ENCODE measurements at regions not wholly inside any gene's neighbourhood (a gene's known extent, or its start where the extent isn't known, plus 50 kb on each side); places are given as distances from the start of the nearest gene placed in this dataset.

DNA sequence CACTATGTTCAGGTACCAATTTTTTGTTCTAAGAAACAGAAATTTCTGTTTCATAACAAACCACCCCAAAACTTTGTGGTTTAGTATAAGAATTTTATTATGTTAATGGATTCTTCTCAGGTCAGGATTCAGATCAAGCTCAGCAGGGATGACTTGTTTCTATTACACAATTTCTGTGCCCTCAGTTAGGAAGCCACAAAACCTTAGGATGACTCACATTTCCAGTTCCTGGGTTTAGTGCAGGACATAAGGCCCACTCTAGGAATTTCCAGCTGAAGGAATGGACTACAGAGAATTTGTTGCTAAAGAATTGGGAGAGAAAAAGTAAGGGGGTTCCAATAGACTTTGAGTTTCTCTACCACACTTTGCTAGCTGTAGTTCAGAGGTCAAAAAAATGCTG is 629.3 kb downstream of the ANXA1 start:
- no peak overlapping the region for H3K4me3 ChIP-seq (ENCODE audit: low read depth, low read length)
- POLR2A ChIA-PET, result no interaction called here
- no peak for DNase-seq (ENCODE audit: low read depth, low spot score)
- CTCF ChIA-PET, result no interaction called here
- TF ChIP-seq CTCF (IDR thresholded peaks at IDR 0.05; ENCODE audit: insufficient read depth, low read length, missing control alignments), result no peak

DNA sequence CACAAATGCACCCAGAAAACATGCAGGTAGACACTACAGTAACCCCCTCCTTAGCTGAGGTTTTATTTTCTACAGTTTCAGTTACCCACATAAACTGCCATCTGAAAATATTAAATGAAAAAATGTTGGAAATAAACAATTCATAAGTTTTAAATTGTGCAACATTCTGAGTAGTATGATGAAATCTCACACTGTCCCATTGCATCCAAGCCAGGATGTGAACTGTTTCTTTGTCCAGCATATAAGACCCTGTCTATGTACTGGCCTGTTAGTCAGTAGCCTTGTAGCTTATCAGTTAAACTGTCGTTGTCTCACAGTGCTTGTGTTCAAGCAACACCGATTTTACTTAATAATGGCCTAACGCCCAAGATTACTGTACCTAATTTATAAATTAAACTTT is 630.5 kb downstream of the ANXA1 start:
- DNase-seq (ENCODE audit: low read depth, low spot score), result no peak
- POLR2A ChIA-PET, result no interaction called here
- H3K4me3 ChIP-seq (ENCODE audit: low read depth, low read length), result no peak overlapping the region
- no peak for TF ChIP-seq CTCF (IDR thresholded peaks at IDR 0.05; ENCODE audit: insufficient read depth, low read length, missing control alignments)
- CTCF ChIA-PET, result no interaction called here

DNA sequence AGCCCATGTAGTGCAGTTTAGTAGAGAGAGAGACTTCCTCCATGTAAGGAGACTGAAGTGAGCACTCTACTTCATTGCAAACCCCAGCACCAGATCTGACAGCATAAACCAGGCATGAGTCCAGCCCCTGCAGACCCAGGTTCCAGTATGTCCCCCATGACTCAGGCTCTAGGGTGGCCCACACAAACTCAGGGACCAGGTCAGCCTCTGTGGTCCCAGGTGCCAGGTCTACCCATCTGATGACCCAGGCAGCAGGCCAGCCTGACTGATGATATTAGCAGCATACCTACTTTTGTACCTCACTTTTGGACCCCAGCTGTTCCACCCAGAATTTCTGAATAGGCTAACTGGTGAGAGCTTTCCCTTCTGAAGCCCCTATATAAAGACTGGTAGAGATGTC is 647.8 kb downstream of the ANXA1 start:
- CTCF ChIA-PET, result no interaction called here
- no peak for DNase-seq (ENCODE audit: low read depth, low spot score)
- no peak for TF ChIP-seq CTCF (IDR thresholded peaks at IDR 0.05; ENCODE audit: insufficient read depth, low read length, missing control alignments)

DNA sequence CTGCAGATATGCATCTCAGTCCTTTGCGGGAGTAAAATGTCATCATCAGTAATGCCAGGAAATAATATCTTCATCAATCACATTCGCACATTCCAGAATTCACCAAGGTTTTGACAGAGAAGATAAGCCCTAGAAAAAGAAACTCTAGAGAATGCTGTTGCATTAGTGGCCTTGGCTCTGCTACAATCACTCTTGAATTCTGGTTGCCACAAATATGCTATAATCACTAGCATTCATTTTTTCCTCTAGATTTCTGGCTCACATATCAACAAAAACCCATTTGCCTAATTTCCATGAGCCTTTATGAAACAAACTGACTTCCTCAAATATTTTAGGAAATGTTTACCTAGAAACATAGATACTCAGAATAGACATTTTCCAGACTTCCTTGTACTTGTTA is 653.4 kb downstream of the ANXA1 start:
- H3K4me3 ChIP-seq (ENCODE audit: low read depth, low read length), result no peak overlapping the region
- ChIA-PET POLR2A (no interaction called here), CTCF (no interaction called here)
- DNase-seq (ENCODE audit: low read depth, low spot score), result no peak
- no peak for TF ChIP-seq CTCF (IDR thresholded peaks at IDR 0.05; ENCODE audit: insufficient read depth, low read length, missing control alignments)

More for the DNA sequence above, 647.8 kb downstream of the ANXA1 start:
- POLR2A ChIA-PET, result no interaction called here
- no peak overlapping the region for H3K4me3 ChIP-seq (ENCODE audit: low read depth, low read length)

DNA sequence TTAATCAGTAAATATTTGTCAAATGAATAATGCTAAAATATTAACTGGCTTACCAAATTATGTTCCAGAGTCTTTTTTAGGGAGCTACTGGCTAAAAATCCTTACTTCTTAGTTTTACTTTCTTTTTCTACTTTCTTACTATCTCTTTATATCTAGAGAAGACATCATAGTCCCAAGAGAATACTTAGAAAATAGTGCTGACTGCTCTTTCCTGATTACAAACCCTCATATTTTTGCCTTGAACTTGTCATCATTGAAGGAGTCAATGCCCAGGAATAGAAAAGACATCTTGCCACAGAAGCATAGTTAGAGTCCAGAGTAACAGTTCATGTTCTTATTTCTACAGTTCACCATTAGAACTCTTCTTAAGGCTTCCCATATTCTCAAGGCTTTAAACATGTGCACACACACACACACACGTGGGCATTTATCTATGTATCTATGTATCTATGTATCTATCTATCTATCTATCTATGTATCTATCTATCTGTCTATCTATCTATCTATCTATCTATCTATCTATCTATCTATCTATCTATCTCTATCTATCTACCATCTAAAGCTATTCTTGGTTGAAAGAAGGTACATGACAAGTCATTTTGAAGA is 654.3 kb downstream of the ANXA1 start:
- ChIA-PET CTCF (no interaction called here), POLR2A (no interaction called here)
- no peak for DNase-seq (ENCODE audit: low read depth, low spot score)
- no peak overlapping the region for H3K4me3 ChIP-seq (ENCODE audit: low read depth, low read length)
- no peak for TF ChIP-seq CTCF (IDR thresholded peaks at IDR 0.05; ENCODE audit: insufficient read depth, low read length, missing control alignments)

DNA sequence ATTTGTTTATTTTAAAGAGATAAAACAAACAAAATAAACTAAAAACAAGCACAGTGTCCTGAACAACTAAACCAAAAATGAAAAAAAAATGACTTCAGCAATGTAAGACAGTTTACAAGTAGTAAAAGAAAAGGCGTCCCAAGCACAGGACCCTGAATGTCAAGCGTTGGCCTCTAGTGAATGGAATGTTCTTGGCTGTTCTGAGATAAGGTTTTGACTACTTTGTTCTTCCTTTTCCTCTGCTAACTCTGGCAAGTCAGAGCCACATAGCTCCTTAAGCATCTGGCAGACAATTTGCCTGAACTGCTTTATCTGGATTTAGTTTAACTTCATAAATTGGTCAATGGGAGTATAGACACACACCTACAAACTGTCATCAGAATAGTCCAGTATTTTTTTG is 655.2 kb downstream of the ANXA1 start:
- no peak for DNase-seq (ENCODE audit: low read depth, low spot score)
- ChIA-PET CTCF (no interaction called here), POLR2A (no interaction called here)
- no peak for TF ChIP-seq CTCF (IDR thresholded peaks at IDR 0.05; ENCODE audit: insufficient read depth, low read length, missing control alignments)
- no peak overlapping the region for H3K4me3 ChIP-seq (ENCODE audit: low read depth, low read length)

Data from AG04449 (cell line).